Ishikawa (cell line): ENCODE measurements at regions not wholly inside any gene's neighbourhood (a gene's known extent, or its start where the extent isn't known, plus 50 kb on each side); places are given as distances from the start of the nearest gene placed in this dataset.

Experiments used
- CEBPB ChIP-seq: IDR thresholded peaks from 2 replicates; pipeline ENCODE4 v1.6.1; 2012
- CREB1 ChIP-seq: IDR thresholded peaks from 2 replicates; pipeline ENCODE4 v1.6.1; 2012; ENCODE audit warnings: low read depth
- EGR1 ChIP-seq: IDR thresholded peaks from 2 replicates; pipeline ENCODE4 v1.6.1; 2012
- EP300 ChIP-seq: IDR thresholded peaks from 2 replicates; pipeline ENCODE4 v1.6.1; 2012; ENCODE audit warnings: borderline replicate concordance
- FOXM1 ChIP-seq: IDR thresholded peaks from 2 replicates; pipeline ENCODE4 v1.6.1; 2012; ENCODE audit warnings: low read depth, borderline replicate concordance
- MAX ChIP-seq: IDR thresholded peaks from 2 replicates; pipeline ENCODE4 v1.6.1; 2012
- NFIC ChIP-seq: IDR thresholded peaks from 2 replicates; pipeline ENCODE4 v1.6.1; 2012
- RAD21 ChIP-seq: IDR thresholded peaks from 2 replicates; pipeline ENCODE4 v1.6.1; 2012; ENCODE audit warnings: low read depth
- REST ChIP-seq: IDR thresholded peaks from 2 replicates; pipeline ENCODE4 v1.6.1; 2012; ENCODE audit warnings: low read depth, mild to moderate bottlenecking
- TAF1 ChIP-seq: IDR thresholded peaks from 2 replicates; pipeline ENCODE4 v1.6.1; 2012; ENCODE audit warnings: low read depth, mild to moderate bottlenecking
- TCF12 ChIP-seq: IDR thresholded peaks from 2 replicates; pipeline ENCODE4 v1.6.1; 2012; ENCODE audit warnings: low read depth
- TEAD4 ChIP-seq: IDR thresholded peaks from 2 replicates; pipeline ENCODE4 v1.6.1; 2012
- USF1 ChIP-seq: IDR thresholded peaks from 2 replicates; pipeline ENCODE4 v1.6.1; 2012
- YY1 ChIP-seq: IDR thresholded peaks from 2 replicates; pipeline ENCODE4 v1.6.1; 2012; ENCODE audit warnings: low read depth
- ZBTB7A ChIP-seq: IDR thresholded peaks from 2 replicates; pipeline ENCODE4 v1.6.1; 2012; ENCODE audit warnings: low read depth

- TF ChIP-seq REST (no peak; the same call in 1 of the 2 replicates), MAX (no peak), CEBPB (no peak), EGR1 (no peak), YY1 (no peak), CREB1 (no peak), RAD21 (no peak), FOXM1 (no peak), TEAD4 (no peak), NFIC (no peak), ZBTB7A (no peak), EP300 (no peak), TAF1 (no peak), TCF12 (no peak), USF1 (no peak)
These were observed 811.0 kb upstream of the GJE1 start for GRCh38 chr6:141321493-141322347.

- TF ChIP-seq RAD21: no peak
These were observed 816.5 kb upstream of the GJE1 start for GRCh38 chr6:141316236-141316635.

- TF ChIP-seq CEBPB (no peak), EGR1 (no peak), ZBTB7A (no peak), MAX (no peak), RAD21 (no peak), YY1 (no peak), FOXM1 (no peak), REST (no peak), TCF12 (no peak), USF1 (no peak), CREB1 (no peak), NFIC (no peak), EP300 (no peak), TEAD4 (no peak), TAF1 (no peak)
These were observed 818.7 kb upstream of the GJE1 start for GRCh38 chr6:141313986-141314385.

GRCh38 chr6:141309295-141309694, 823.4 kb upstream of the GJE1 start:
- no peak for TF ChIP-seq CREB1
- no peak for TF ChIP-seq NFIC
- TF ChIP-seq ZBTB7A: no peak
- no peak for TF ChIP-seq EGR1
- TF ChIP-seq MAX: no peak
- TF ChIP-seq FOXM1: no peak
- no peak for TF ChIP-seq USF1
- TF ChIP-seq CEBPB: no peak

GRCh38 chr6:141307309-141307998, 825.3 kb upstream of the GJE1 start:
- TF ChIP-seq CREB1: no peak
- TF ChIP-seq CEBPB: no peak
- TF ChIP-seq TAF1: no peak
- no peak for TF ChIP-seq NFIC
- no peak for TF ChIP-seq EP300
- TF ChIP-seq ZBTB7A: no peak
- no peak for TF ChIP-seq MAX
